ENCODE measurements at regions not wholly inside any gene's neighbourhood (a gene's known extent, or its start where the extent isn't known, plus 50 kb on each side); places are given as distances from the start of the nearest gene placed in this dataset.

- no peaks in the 10 kb centered on the region for H3K4me1 Mint-ChIP-seq
Measured at GRCh38 chr1:233435622-233436021, 108.1 kb downstream of the MAP3K21 start.

GRCh38 chr1:233439721-233440120 lies 112.2 kb downstream of the MAP3K21 start:
- H3K4me1 Mint-ChIP-seq, result no peaks in the 10 kb centered on the region
- POLR2A ChIA-PET, result no interaction called here
- no peak for DNase-seq
- H3K36me3 Mint-ChIP-seq (ENCODE audit: low read depth), result no peaks in the 10 kb centered on the region
- H3K4me3 Mint-ChIP-seq, result no peak overlapping the region
- H3K9me3 Mint-ChIP-seq, result no peaks in the 10 kb centered on the region
- no peak overlapping the region for H3K27ac Mint-ChIP-seq
- CTCF ChIA-PET, result interaction anchor here (1.2 to 3.6 kb wide), 7 partner anchors 9 to 627 kb away, joined by 3 to 31 read pairs (median 6); no protein-coding TSS in a partner anchor
- H3K27me3 Mint-ChIP-seq, result peaks cover 21% of the 10 kb centered on the region

More at GRCh38 chr1:233435622-233436021, 108.1 kb downstream of the MAP3K21 start:
- no peak overlapping the region for H3K27ac Mint-ChIP-seq
- H3K4me3 Mint-ChIP-seq, result no peak overlapping the region
- ChIA-PET CTCF (interaction anchor here (1.0 kb wide), 1 partner anchor 12 kb away, joined by 3 read pairs; no protein-coding TSS in a partner anchor), POLR2A (no interaction called here)
- H3K27me3 Mint-ChIP-seq, result peaks cover 39% of the 10 kb centered on the region
- DNase-seq, result no peak
- no peaks in the 10 kb centered on the region for H3K36me3 Mint-ChIP-seq (ENCODE audit: low read depth)
- no peaks in the 10 kb centered on the region for H3K9me3 Mint-ChIP-seq

GRCh38 chr1:233440951-233441401 lies 113.5 kb downstream of the MAP3K21 start:
- Mint-ChIP-seq H3K27ac (no peak overlapping the region), H3K4me3 (no peak overlapping the region), H3K4me1 (no peaks in the 10 kb centered on the region), H3K9me3 (no peaks in the 10 kb centered on the region), H3K27me3 (peaks cover 15% of the 10 kb centered on the region), H3K36me3 (ENCODE audit: low read depth) (no peaks in the 10 kb centered on the region)
- no peak for DNase-seq
- ChIA-PET POLR2A (interaction anchor here (1.1 kb wide), 1 partner anchor 350 kb away, joined by 4 read pairs; no protein-coding TSS in a partner anchor), CTCF (interaction anchor here (0.7 to 3.6 kb wide), 31 partner anchors 10 to 626 kb away, joined by 3 to 31 read pairs (median 4); partner anchors contain the start of gene SLC35F3)

GRCh38 chr1:233442026-233442780 lies 114.7 kb downstream of the MAP3K21 start:
- Mint-ChIP-seq H3K4me3 (no peak overlapping the region), H3K4me1 (no peaks in the 10 kb centered on the region), H3K27ac (no peak overlapping the region), H3K27me3 (peaks cover 12% of the 10 kb centered on the region), H3K36me3 (ENCODE audit: low read depth) (no peaks in the 10 kb centered on the region), H3K9me3 (no peaks in the 10 kb centered on the region)
- no peak for DNase-seq
- ChIA-PET POLR2A (interaction anchor here (1.1 kb wide), 1 partner anchor 349 kb away, joined by 4 read pairs; no protein-coding TSS in a partner anchor), CTCF (interaction anchor here (1.1 to 3.6 kb wide), 8 partner anchors 14 to 625 kb away, joined by 3 to 31 read pairs (median 6); no protein-coding TSS in a partner anchor)

GRCh38 chr1:233443040-233443760 lies 115.7 kb downstream of the MAP3K21 start:
- ChIA-PET CTCF (no interaction called here), POLR2A (no interaction called here)
- Mint-ChIP-seq H3K27ac (no peak overlapping the region), H3K4me3 (no peak overlapping the region), H3K9me3 (no peaks in the 10 kb centered on the region), H3K27me3 (peaks cover 8% of the 10 kb centered on the region), H3K4me1 (no peaks in the 10 kb centered on the region), H3K36me3 (ENCODE audit: low read depth) (no peaks in the 10 kb centered on the region)
- DNase-seq, result no peak

- Mint-ChIP-seq H3K9me3 (no peaks in the 10 kb centered on the region), H3K4me3 (no peak overlapping the region), H3K27me3 (peaks cover 3% of the 10 kb centered on the region), H3K27ac (no peak overlapping the region), H3K36me3 (ENCODE audit: low read depth) (no peaks in the 10 kb centered on the region), H3K4me1 (no peaks in the 10 kb centered on the region)
- ChIA-PET POLR2A (no interaction called here), CTCF (no interaction called here)
- DNase-seq, result no peak
Measured at GRCh38 chr1:233444484-233444883, 117.0 kb downstream of the MAP3K21 start.

GRCh38 chr1:233445737-233446136 lies 118.2 kb downstream of the MAP3K21 start:
- Mint-ChIP-seq H3K36me3 (ENCODE audit: low read depth) (no peaks in the 10 kb centered on the region), H3K4me3 (no peak overlapping the region), H3K27ac (no peak overlapping the region), H3K9me3 (no peaks in the 10 kb centered on the region), H3K27me3 (peaks cover 6% of the 10 kb centered on the region), H3K4me1 (no peaks in the 10 kb centered on the region)
- ChIA-PET POLR2A (no interaction called here), CTCF (no interaction called here)
- no peak for DNase-seq

- Mint-ChIP-seq H3K4me1 (no peaks in the 10 kb centered on the region), H3K4me3 (no peak overlapping the region), H3K9me3 (no peaks in the 10 kb centered on the region), H3K27me3 (peaks cover 10% of the 10 kb centered on the region), H3K27ac (no peak overlapping the region), H3K36me3 (ENCODE audit: low read depth) (no peaks in the 10 kb centered on the region)
- DNase-seq, result no peak
- ChIA-PET POLR2A (no interaction called here), CTCF (no interaction called here)
Measured at GRCh38 chr1:233446935-233447334, 119.4 kb downstream of the MAP3K21 start.

- Mint-ChIP-seq H3K36me3 (ENCODE audit: low read depth) (no peaks in the 10 kb centered on the region), H3K9me3 (no peaks in the 10 kb centered on the region), H3K4me3 (no peak overlapping the region), H3K27me3 (peaks cover 8% of the 10 kb centered on the region), H3K4me1 (no peaks in the 10 kb centered on the region), H3K27ac (no peak overlapping the region)
- CTCF ChIA-PET, result interaction anchor here (1.2 kb wide), 1 partner anchor 12 kb away, joined by 3 read pairs; no protein-coding TSS in a partner anchor
- DNase-seq, result no peak
- POLR2A ChIA-PET, result no interaction called here
Measured at GRCh38 chr1:233448109-233448689, 120.7 kb downstream of the MAP3K21 start.

- no peak overlapping the region for H3K4me3 Mint-ChIP-seq
- H3K36me3 Mint-ChIP-seq (ENCODE audit: low read depth), result no peaks in the 10 kb centered on the region
- no peaks in the 10 kb centered on the region for H3K9me3 Mint-ChIP-seq
- H3K27me3 Mint-ChIP-seq, result peaks cover 11% of the 10 kb centered on the region
- H3K27ac Mint-ChIP-seq, result no peak overlapping the region
- ChIA-PET POLR2A (no interaction called here), CTCF (interaction anchor here (1.7 kb wide), 1 partner anchor 12 kb away, joined by 4 read pairs; no protein-coding TSS in a partner anchor)
- DNase-seq, result no peak
- H3K4me1 Mint-ChIP-seq, result no peaks in the 10 kb centered on the region
Measured at GRCh38 chr1:233452724-233453123, 125.2 kb downstream of the MAP3K21 start.

- H3K27ac Mint-ChIP-seq, result no peak overlapping the region
- POLR2A ChIA-PET, result no interaction called here
- H3K4me1 Mint-ChIP-seq, result no peaks in the 10 kb centered on the region
- H3K9me3 Mint-ChIP-seq, result no peaks in the 10 kb centered on the region
- CTCF ChIA-PET, result interaction anchor here (1.7 kb wide), 1 partner anchor 13 kb away, joined by 4 read pairs; no protein-coding TSS in a partner anchor
- H3K4me3 Mint-ChIP-seq, result no peak overlapping the region
- peaks cover 11% of the 10 kb centered on the region for H3K27me3 Mint-ChIP-seq
- H3K36me3 Mint-ChIP-seq (ENCODE audit: low read depth), result no peaks in the 10 kb centered on the region
- DNase-seq, result no peak
Measured at GRCh38 chr1:233453433-233454200, 126.1 kb downstream of the MAP3K21 start.

GRCh38 chr1:233459470-233459945 lies 132.0 kb downstream of the MAP3K21 start:
- H3K27me3 Mint-ChIP-seq, result peaks cover 3% of the 10 kb centered on the region

More at GRCh38 chr1:233459470-233459945, 132.0 kb downstream of the MAP3K21 start:
- no peak for DNase-seq
- H3K4me1 Mint-ChIP-seq, result no peaks in the 10 kb centered on the region
- ChIA-PET POLR2A (no interaction called here), CTCF (no interaction called here)
- no peak overlapping the region for H3K27ac Mint-ChIP-seq
- H3K36me3 Mint-ChIP-seq (ENCODE audit: low read depth), result no peaks in the 10 kb centered on the region
- no peaks in the 10 kb centered on the region for H3K9me3 Mint-ChIP-seq
- H3K4me3 Mint-ChIP-seq, result no peak overlapping the region

Measured in activated CD4-positive, alpha-beta memory T cell treated with anti-CD3 and anti-CD28 coated beads, Interleukin-2, amount 10 ng/mL, durations not matched to agents 7 days and 5 days (primary cell).